Liver (tissue), 8 donors: ENCODE measurements at regions not wholly inside any gene's neighbourhood (a gene's known extent, or its start where the extent isn't known, plus 50 kb on each side); places are given as distances from the start of the nearest gene placed in this dataset.

Source experiments
- DNase-seq: peaks from one replicate; pipeline ENCODE4 v3.0.0-alpha.2; 2017; ENCODE audit warnings: low spot score
- H3K27ac ChIP-seq, 2 donors: one replicate each; pipeline ENCODE4 v1.7.0; 2013; ENCODE audit warnings: inconsistent platforms in 2 of 2, low read length in 2 of 2, control low read depth in 1 of 2, low read depth in 1 of 2, mild to moderate bottlenecking in 1 of 2
- H3K27me3 ChIP-seq, 4 donors: one replicate each; pipeline versions ENCODE4 v1.6.1 to v1.7.0; 2013; ENCODE audit warnings: low read length in 3 of 4, inconsistent platforms in 1 of 4, mild to moderate bottlenecking in 1 of 4, moderate library complexity in 1 of 4; ENCODE audit not compliant: control insufficient read depth in 4 of 4, insufficient read depth in 4 of 4
- H3K36me3 ChIP-seq, 4 donors: one replicate each; pipeline versions ENCODE4 v1.6.1 to v1.7.0; 2013; ENCODE audit warnings: low read length in 3 of 4, mild to moderate bottlenecking in 3 of 4, low read depth in 1 of 4, moderate library complexity in 1 of 4; ENCODE audit not compliant: control insufficient read depth in 4 of 4, insufficient read depth in 3 of 4
- H3K4me1 ChIP-seq, 4 donors: one replicate each; pipeline versions ENCODE4 v1.6.1 to v1.7.0; 2013; ENCODE audit warnings: low read length in 3 of 4, mild to moderate bottlenecking in 3 of 4, moderate library complexity in 1 of 4; ENCODE audit not compliant: control insufficient read depth in 4 of 4, insufficient read depth in 4 of 4
- H3K4me3 ChIP-seq, 3 donors: one replicate each; pipeline versions ENCODE4 v1.6.1 to v1.7.0; 2013; ENCODE audit warnings: low read length in 3 of 3, control low read depth in 1 of 3, low read depth in 1 of 3, mild to moderate bottlenecking in 1 of 3
- H3K9ac ChIP-seq, 2 donors: one replicate each; pipeline ENCODE4 v1.7.0; 2013; ENCODE audit warnings: low read length in 2 of 2, mild to moderate bottlenecking in 2 of 2, moderate library complexity in 2 of 2, control low read depth in 1 of 2, low read depth in 1 of 2
- H3K9me3 ChIP-seq, 4 donors: one replicate each; pipeline versions ENCODE4 v1.6.1 to v1.7.0; 2013; ENCODE audit warnings: low read length in 3 of 4; ENCODE audit not compliant: control insufficient read depth in 4 of 4
- ATF3 ChIP-seq: IDR thresholded peaks from 2 replicates; pipeline ENCODE4 v1.6.1; 2016; ENCODE audit warnings: antibody characterized with exemption
- CTCF ChIP-seq: fragments of 150-350 bp; IDR thresholded peaks from 2 replicates; pipeline ENCODE4 v1.5.1; 2017; ENCODE audit warnings: improper control_type of control experiment, low read depth, low read length; ENCODE audit not compliant: missing input control
- EGR1 ChIP-seq, 2 donors: IDR thresholded peaks; 2 replicates each; pipeline ENCODE4 v1.6.1; 2016 to 2018; ENCODE audit warnings: antibody characterized with exemption in 2 of 2, low read depth in 2 of 2
- FOXA1 ChIP-seq: IDR thresholded peaks from 2 replicates; pipeline ENCODE4 v1.6.1; 2016; ENCODE audit warnings: antibody characterized with exemption
- FOXA2 ChIP-seq: IDR thresholded peaks from 2 replicates; pipeline ENCODE4 v1.6.1; 2016; ENCODE audit warnings: antibody characterized with exemption
- GABPA ChIP-seq, 2 donors: IDR thresholded peaks in 1 of 2; conservative IDR thresholded peaks in 1 of 2; 2 replicates each; pipeline ENCODE4 v1.6.1; 2016; ENCODE audit warnings: antibody characterized with exemption in 2 of 2, mild to moderate bottlenecking in 1 of 2, moderate library complexity in 1 of 2
- HNF4A ChIP-seq, 2 donors: conservative IDR thresholded peaks; 2 replicates each; pipeline ENCODE4 v1.6.1; 2016; ENCODE audit warnings: antibody characterized with exemption in 2 of 2, mild to moderate bottlenecking in 2 of 2
- HNF4G ChIP-seq: IDR thresholded peaks from 2 replicates; pipeline ENCODE4 v1.6.1; 2016; ENCODE audit warnings: antibody characterized with exemption
- MAX ChIP-seq: IDR thresholded peaks from 2 replicates; pipeline ENCODE4 v1.6.1; 2016; ENCODE audit warnings: antibody characterized with exemption
- NR2F2 ChIP-seq: IDR thresholded peaks from 2 replicates; pipeline ENCODE4 v1.6.1; 2016; ENCODE audit warnings: antibody characterized with exemption
- RAD21 ChIP-seq, 2 donors: IDR thresholded peaks; 2 replicates each; pipeline ENCODE4 v1.6.1; 2016; ENCODE audit warnings: antibody characterized with exemption in 2 of 2, mild to moderate bottlenecking in 2 of 2
- REST ChIP-seq: IDR thresholded peaks from 2 replicates; pipeline ENCODE4 v1.6.1; 2016; ENCODE audit warnings: antibody characterized with exemption, mild to moderate bottlenecking
- RXRA ChIP-seq, 2 donors: IDR thresholded peaks; 2 replicates each; pipeline ENCODE4 v1.6.1; 2017 to 2018; ENCODE audit warnings: antibody characterized with exemption in 2 of 2, mild to moderate bottlenecking in 1 of 2
- SP1 ChIP-seq: IDR thresholded peaks from 2 replicates; pipeline ENCODE4 v1.6.1; 2018; ENCODE audit warnings: antibody characterized with exemption, mild to moderate bottlenecking
- TAF1 ChIP-seq: conservative IDR thresholded peaks from 2 replicates; pipeline ENCODE4 v1.6.1; 2016; ENCODE audit warnings: antibody characterized with exemption, mild to moderate bottlenecking
- YY1 ChIP-seq: IDR thresholded peaks from 2 replicates; pipeline ENCODE4 v1.6.1; 2016; ENCODE audit warnings: antibody characterized with exemption, mild to moderate bottlenecking
- ZBTB33 ChIP-seq: IDR thresholded peaks from 2 replicates; pipeline ENCODE4 v1.6.1; 2016; ENCODE audit warnings: antibody characterized with exemption
- WGBS: extraction: QIAGEN DNeasy Blood & Tissue Kit; methylation state at CpG from one replicate; pipeline ENCODE4 v1.1.7; 2013; 5-methylcytosine and 5-hydroxymethylcytosine counted together
- donor health status: healthy.
- donor health status: healthy.
- donor health status: healthy.
- donor health status: healthy.
- donor health status: healthy.

GRCh38 chr3:153880493-153880892 lies 240.7 kb upstream of the ARHGEF26 start:
- no peak overlapping the region for H3K4me3 ChIP-seq
- DNase-seq, result no peak
- peaks cover 0 to 2% (median 0%) of the 10 kb centered on the region in 4 donors for H3K27me3 ChIP-seq
- TF ChIP-seq TAF1 (no peak), EGR1 (IDR thresholded peaks at IDR 0.05; ENCODE audit: low read depth in 2 of 2) (no peak), SP1 (no peak), YY1 (no peak), GABPA (IDR thresholded peaks at IDR 0.05 in 1 of 2, conservative IDR thresholded peaks at IDR 0.05 in 1 of 2) (no peak), FOXA1 (no peak), ZBTB33 (no peak), ATF3 (no peak), MAX (no peak), FOXA2 (no peak), CTCF (no peak), RAD21 (IDR thresholded peaks at IDR 0.05) (no peak)
- 58% methylated on average over 2 of the region's 2 CpGs for WGBS
- no peaks in the 10 kb centered on the region for H3K9me3 ChIP-seq
- no peaks in the 10 kb centered on the region for H3K4me1 ChIP-seq
- H3K27ac ChIP-seq, result no peak overlapping the region
- H3K36me3 ChIP-seq, result no peaks in the 10 kb centered on the region
- H3K9ac ChIP-seq, result no peak overlapping the region

GRCh38 chr3:153881201-153881600 lies 240.0 kb upstream of the ARHGEF26 start:
- 81% methylated on average over 7 of the region's 7 CpGs for WGBS
- Histone ChIP-seq H3K9me3 (no peaks in the 10 kb centered on the region), H3K27ac (no peak overlapping the region), H3K4me1 (no peaks in the 10 kb centered on the region), H3K9ac (no peak overlapping the region), H3K36me3 (no peaks in the 10 kb centered on the region), H3K4me3 (no peak overlapping the region), H3K27me3 (peaks cover 0 to 2% (median 0%) of the 10 kb centered on the region in 4 donors)
- no peak for DNase-seq
- TF ChIP-seq GABPA (IDR thresholded peaks at IDR 0.05 in 1 of 2, conservative IDR thresholded peaks at IDR 0.05 in 1 of 2) (no peak), FOXA2 (no peak), RXRA (IDR thresholded peaks at IDR 0.05) (no peak), HNF4G (no peak), NR2F2 (no peak), YY1 (no peak), REST (no peak), FOXA1 (no peak), MAX (no peak), HNF4A (conservative IDR thresholded peaks at IDR 0.05) (no peak), CTCF (no peak), EGR1 (IDR thresholded peaks at IDR 0.05; ENCODE audit: low read depth in 2 of 2) (no peak)
